Right lobe of liver (tissue), 4 donors: ENCODE measurements at regions not wholly inside any gene's neighbourhood (a gene's known extent, or its start where the extent isn't known, plus 50 kb on each side); places are given as distances from the start of the nearest gene placed in this dataset.

Source experiments
- POLR2A ChIP-seq: fragments of 450-650 bp; IDR thresholded peaks from one replicate; pipeline ENCODE4 v1.6.1; 2017; ENCODE audit warnings: antibody characterized with exemption, mild to moderate bottlenecking
- TF ChIP-seq, protein P1 (sequence below), 4 donors: fragments of 200-600 bp in 3 of 4; fragments of 450-650 bp in 1 of 4; IDR thresholded peaks; one replicate each; pipeline versions ENCODE4 v1.5.1 to v1.8.0; 2016 to 2022; ENCODE audit warnings: antibody characterized with exemption in 4 of 4, mild to moderate bottlenecking in 2 of 4
- donor health status: DM: no; HTN: no; CAD: no.
- donor health status: DM: no; HTN: no; CAD: no.
- donor health status: DM: no; HTN: yes; CAD: no.

DNA sequence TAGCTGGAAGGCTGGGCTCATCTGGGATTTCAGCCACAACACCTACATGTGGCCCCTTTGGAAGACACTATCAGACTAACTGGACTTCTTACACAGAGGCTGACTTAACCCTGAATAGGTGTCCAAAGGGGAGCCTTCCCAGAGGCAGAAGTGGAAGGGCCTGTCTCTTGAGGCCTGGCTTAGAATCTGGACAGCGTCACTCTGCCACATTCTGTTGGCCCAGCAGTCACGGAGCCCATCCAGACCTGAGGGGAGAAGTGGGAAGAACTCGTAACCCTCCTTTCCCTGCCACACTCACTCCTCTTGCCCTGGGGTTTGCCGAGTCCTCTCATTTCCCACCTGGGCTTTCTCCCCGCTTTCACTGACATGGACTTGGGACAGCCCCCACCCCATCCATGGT is 170.5 kb downstream of the C16orf95 start:
- TF ChIP-seq, protein P1, sequence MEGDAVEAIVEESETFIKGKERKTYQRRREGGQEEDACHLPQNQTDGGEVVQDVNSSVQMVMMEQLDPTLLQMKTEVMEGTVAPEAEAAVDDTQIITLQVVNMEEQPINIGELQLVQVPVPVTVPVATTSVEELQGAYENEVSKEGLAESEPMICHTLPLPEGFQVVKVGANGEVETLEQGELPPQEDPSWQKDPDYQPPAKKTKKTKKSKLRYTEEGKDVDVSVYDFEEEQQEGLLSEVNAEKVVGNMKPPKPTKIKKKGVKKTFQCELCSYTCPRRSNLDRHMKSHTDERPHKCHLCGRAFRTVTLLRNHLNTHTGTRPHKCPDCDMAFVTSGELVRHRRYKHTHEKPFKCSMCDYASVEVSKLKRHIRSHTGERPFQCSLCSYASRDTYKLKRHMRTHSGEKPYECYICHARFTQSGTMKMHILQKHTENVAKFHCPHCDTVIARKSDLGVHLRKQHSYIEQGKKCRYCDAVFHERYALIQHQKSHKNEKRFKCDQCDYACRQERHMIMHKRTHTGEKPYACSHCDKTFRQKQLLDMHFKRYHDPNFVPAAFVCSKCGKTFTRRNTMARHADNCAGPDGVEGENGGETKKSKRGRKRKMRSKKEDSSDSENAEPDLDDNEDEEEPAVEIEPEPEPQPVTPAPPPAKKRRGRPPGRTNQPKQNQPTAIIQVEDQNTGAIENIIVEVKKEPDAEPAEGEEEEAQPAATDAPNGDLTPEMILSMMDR (IDR thresholded peaks at IDR 0.05), result no peak
- TF ChIP-seq POLR2A, result no peak
